Suprapubic skin (tissue), 4 donors: ENCODE measurements at regions not wholly inside any gene's neighbourhood (a gene's known extent, or its start where the extent isn't known, plus 50 kb on each side); places are given as distances from the start of the nearest gene placed in this dataset.

ENCODE experiments used
- EP300 ChIP-seq: sonication (generic); formaldehyde crosslinking; IDR thresholded peaks from one replicate; pipeline ENCODE4 v1.6.1; 2017; ENCODE audit warnings: antibody characterized with exemption
- POLR2A ChIP-seq, 2 donors: fragments of 450-650 bp; IDR thresholded peaks; one replicate each; pipeline ENCODE4 v1.6.1; 2017; ENCODE audit warnings: antibody characterized with exemption in 2 of 2, mild to moderate bottlenecking in 2 of 2, moderate library complexity in 2 of 2
- POLR2AphosphoS5 ChIP-seq, 3 donors: sonication (generic); formaldehyde crosslinking; IDR thresholded peaks; one replicate each; pipeline ENCODE4 v1.6.1; 2017; ENCODE audit warnings: antibody characterized with exemption in 3 of 3
- TF ChIP-seq, protein P1 (sequence below), 2 donors: fragments of 200-600 bp in 1 of 2; fragments of 450-650 bp in 1 of 2; sonication (generic) in 1 of 2; IDR thresholded peaks; one replicate each; pipeline ENCODE4 v1.5.1; 2016 to 2019; ENCODE audit warnings: antibody characterized with exemption in 2 of 2, mild to moderate bottlenecking in 1 of 2, moderate library complexity in 1 of 2

DNA sequence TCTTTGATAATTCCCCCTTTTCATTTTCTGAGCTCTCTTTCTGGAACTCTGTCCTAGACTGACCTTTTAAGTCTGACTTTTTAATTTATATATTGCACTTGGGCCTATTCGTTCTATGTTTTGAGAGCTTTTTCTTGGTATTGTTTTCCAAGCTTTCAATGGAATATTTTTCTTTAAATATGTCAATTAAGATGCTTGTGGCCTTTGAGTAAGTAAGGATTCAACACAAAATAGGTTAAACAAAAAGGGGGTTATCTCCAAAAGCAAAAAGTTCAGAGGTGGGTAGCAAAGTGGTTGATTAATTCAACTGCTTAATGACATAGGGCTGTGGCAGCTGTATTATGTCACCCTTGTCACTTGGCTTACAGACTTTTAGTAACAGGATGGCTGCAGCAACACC is 315.9 kb downstream of the LMX1A start:
- TF ChIP-seq POLR2AphosphoS5 (IDR thresholded peaks at IDR 0.05) (no peak), EP300 (no peak), POLR2A (IDR thresholded peaks at IDR 0.05) (no peak)
- TF ChIP-seq, protein P1, sequence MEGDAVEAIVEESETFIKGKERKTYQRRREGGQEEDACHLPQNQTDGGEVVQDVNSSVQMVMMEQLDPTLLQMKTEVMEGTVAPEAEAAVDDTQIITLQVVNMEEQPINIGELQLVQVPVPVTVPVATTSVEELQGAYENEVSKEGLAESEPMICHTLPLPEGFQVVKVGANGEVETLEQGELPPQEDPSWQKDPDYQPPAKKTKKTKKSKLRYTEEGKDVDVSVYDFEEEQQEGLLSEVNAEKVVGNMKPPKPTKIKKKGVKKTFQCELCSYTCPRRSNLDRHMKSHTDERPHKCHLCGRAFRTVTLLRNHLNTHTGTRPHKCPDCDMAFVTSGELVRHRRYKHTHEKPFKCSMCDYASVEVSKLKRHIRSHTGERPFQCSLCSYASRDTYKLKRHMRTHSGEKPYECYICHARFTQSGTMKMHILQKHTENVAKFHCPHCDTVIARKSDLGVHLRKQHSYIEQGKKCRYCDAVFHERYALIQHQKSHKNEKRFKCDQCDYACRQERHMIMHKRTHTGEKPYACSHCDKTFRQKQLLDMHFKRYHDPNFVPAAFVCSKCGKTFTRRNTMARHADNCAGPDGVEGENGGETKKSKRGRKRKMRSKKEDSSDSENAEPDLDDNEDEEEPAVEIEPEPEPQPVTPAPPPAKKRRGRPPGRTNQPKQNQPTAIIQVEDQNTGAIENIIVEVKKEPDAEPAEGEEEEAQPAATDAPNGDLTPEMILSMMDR (IDR thresholded peaks at IDR 0.05) = no peak
